Choroid plexus epithelial cell (primary cell): ENCODE measurements at regions not wholly inside any gene's neighbourhood (a gene's known extent, or its start where the extent isn't known, plus 50 kb on each side); places are given as distances from the start of the nearest gene placed in this dataset.
A peak's percentile ranks its signal among the peaks of the same experiment; 100 is the strongest.

Source experiments
- DNase-seq: peaks from one replicate; pipeline ENCODE4 v3.0.0-alpha.2; 2010; ENCODE audit warnings: low read depth
- H3K4me3 ChIP-seq: 2 replicates; pipeline ENCODE4 v1.5.1; 2011; ENCODE audit warnings: low read depth, mild to moderate bottlenecking, control low read depth, low read length, moderate library complexity
- TF ChIP-seq, protein P1 (sequence below): conservative IDR thresholded peaks from 2 replicates; pipeline ENCODE4 v1.5.1; 2011; ENCODE audit warnings: low read depth, mild to moderate bottlenecking, control low read depth, inconsistent platforms, low read length, moderate library complexity

DNA sequence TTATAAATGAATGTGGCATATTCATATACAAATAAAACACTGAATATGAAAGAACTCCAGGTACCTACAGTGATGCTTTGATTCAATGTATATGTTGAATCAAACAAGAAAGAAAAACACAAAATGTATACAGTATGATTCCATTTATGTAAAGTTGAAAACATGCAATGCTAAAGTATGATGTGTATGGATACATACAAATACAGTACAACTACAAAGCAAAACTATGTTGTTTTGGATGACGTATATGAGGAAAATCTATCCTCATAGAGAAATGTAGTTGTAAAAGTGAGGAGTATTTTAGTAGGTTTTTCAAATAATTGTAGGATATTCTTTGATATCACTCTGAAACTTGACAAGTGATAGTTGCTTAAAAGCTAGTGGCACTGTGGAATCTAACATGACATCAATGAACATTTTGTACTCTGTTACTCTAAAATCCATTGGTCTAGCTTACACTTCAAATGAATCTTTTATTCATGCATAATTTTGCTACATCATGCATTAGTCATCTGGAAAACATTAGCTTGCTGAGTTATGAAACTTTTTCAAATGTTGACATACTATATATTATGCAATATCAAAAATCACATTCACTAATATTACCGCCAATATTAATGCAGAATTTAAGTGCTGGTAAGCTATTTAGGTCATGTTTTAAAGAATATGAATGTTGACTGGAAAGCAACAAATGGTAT, 278.1 kb upstream of the CHRNA7 start:
- H3K4me3 ChIP-seq: no peak overlapping the region
- peak; percentile 33 for DNase-seq
- TF ChIP-seq, protein P1, sequence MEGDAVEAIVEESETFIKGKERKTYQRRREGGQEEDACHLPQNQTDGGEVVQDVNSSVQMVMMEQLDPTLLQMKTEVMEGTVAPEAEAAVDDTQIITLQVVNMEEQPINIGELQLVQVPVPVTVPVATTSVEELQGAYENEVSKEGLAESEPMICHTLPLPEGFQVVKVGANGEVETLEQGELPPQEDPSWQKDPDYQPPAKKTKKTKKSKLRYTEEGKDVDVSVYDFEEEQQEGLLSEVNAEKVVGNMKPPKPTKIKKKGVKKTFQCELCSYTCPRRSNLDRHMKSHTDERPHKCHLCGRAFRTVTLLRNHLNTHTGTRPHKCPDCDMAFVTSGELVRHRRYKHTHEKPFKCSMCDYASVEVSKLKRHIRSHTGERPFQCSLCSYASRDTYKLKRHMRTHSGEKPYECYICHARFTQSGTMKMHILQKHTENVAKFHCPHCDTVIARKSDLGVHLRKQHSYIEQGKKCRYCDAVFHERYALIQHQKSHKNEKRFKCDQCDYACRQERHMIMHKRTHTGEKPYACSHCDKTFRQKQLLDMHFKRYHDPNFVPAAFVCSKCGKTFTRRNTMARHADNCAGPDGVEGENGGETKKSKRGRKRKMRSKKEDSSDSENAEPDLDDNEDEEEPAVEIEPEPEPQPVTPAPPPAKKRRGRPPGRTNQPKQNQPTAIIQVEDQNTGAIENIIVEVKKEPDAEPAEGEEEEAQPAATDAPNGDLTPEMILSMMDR: no peak

DNA sequence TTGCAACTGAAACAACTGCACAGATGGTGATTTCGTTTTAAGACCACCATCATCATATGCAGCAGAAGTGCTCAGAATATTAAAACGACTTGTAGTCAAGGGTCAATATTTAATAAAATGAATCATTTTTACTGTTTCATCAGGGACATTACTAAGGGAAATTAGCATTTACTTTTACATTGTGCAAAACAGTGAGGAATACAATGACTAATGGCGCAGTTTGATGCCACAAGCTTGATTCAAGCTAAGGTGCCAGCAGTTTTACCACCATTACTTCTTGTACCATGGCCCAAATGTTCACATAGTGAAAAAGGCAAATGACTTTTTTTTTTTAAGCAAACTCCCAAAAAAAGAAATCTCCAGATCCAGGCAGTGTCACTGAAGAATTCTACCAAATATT, 277.4 kb upstream of the CHRNA7 start:
- DNase-seq: no peak
- TF ChIP-seq, protein P1: no peak
- H3K4me3 ChIP-seq: no peak overlapping the region

DNA sequence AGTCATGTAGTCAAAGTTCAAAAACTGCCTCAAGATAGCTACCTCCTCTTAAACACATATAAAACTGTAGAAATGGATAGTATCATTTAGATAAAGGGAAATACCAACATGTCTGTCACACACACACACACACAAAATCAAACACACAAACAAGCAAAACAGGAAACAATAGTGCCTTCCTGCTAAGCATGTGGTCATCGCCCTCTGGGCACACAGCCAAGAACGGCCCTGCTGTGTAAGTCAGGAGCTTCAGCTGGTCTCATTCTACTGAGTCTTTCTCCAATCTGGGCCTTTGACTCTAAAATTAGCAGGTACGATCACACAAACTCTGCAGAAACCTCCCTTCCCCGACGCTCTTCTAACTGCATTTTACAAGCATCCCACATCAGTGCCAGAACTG, 272.2 kb upstream of the CHRNA7 start:
- TF ChIP-seq, protein P1: no peak
- DNase-seq: peak; percentile 45
- no peak overlapping the region for H3K4me3 ChIP-seq

DNA sequence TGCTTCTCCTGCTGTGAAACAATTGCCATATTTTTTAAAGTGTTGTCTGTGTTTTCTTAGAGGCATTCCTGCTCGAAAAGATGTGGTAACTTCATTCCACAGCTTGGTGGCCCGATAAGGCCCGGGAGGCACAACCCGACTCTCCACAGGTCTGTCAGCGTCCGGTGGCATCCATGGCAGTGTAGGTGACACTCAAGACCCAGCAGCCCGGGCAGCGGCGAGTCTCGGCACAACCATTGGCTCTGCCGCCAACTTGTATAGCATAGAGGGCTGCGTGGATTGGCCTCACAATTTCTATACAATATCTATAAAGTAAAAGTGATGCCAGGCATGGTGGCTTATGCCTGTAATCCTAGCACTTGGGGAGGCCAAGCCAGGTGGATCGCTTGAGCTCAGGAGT, 262.3 kb upstream of the CHRNA7 start:
- no peak overlapping the region for H3K4me3 ChIP-seq
- TF ChIP-seq, protein P1: no peak
- DNase-seq: no peak

DNA sequence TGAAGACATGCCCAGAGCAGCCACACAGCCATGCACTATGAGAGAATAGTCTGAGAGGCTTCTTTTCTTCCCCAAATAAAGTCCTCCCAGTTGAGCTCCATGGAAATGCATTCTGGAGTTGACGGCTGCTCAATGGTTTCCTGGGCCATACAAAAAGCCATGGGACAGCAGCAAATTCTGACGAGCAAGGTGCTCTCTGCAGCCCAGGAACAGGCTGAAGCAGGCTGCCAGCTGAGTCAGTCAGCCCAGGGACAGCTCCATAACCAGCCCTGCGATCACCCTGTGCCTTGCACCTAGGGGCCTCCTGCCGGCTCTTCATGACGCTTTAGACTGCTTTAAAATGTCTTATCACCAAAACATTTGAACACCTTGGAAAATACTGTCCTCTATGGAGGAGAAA, 256.3 kb upstream of the CHRNA7 start:
- no peak overlapping the region for H3K4me3 ChIP-seq
- TF ChIP-seq, protein P1: no peak
- DNase-seq: no peak

DNA sequence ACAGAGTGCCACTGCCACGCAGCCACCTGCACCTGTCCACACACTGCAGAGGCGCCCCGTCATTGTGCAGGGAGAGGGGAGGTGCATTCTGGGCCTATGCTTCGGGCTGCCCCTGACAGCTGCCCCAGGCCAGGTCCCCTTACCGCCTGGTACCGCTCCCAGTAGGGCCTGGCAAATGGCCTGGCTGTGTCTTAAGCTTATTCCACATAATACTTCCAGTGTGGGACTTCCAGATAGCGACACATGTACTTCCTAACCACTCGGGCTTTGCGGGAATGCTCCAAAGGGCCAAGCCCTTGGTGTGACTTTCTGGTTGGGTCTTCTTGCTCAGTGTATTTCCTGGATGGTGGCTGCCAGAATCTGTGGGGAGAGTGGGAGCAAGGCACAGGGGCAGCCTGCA, 254.3 kb upstream of the CHRNA7 start:
- no peak for DNase-seq
- TF ChIP-seq, protein P1: no peak
- no peak overlapping the region for H3K4me3 ChIP-seq

DNA sequence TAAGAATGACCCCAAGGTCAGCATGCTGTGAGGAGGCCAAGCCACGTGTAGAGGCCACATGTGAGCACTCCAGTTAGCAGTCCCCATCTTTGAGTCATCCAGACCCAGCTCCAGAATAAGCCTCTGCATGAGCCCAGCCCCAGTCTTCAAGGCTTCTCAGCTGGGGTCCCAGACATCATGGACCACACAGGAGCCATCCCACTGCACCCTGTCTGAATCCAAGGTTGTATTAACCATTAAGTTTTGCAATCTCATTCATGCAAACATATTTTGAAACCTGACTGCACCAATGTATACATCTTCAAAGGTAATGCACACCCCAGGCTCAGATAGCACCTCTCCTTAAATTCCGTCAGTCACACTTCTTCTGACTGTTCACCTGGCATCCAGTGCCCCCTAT, 249.1 kb upstream of the CHRNA7 start:
- no peak overlapping the region for H3K4me3 ChIP-seq
- no peak for DNase-seq
- TF ChIP-seq, protein P1: no peak
